Retinal pigment epithelial cell (primary cell): ENCODE measurements at regions not wholly inside any gene's neighbourhood (a gene's known extent, or its start where the extent isn't known, plus 50 kb on each side); places are given as distances from the start of the nearest gene placed in this dataset.

ENCODE experiments used
- DNase-seq: peaks from one replicate; pipeline ENCODE4 v3.0.0-alpha.2; 2010; ENCODE audit warnings: low read depth
- H3K4me3 ChIP-seq: 2 replicates; pipeline ENCODE4 v1.5.1; 2011; ENCODE audit warnings: mild to moderate bottlenecking, low read length, control low read depth, moderate library complexity
- TF ChIP-seq, protein P1 (sequence below): conservative IDR thresholded peaks from 2 replicates; pipeline ENCODE4 v1.5.1; 2011; ENCODE audit warnings: low read depth, low read length, control low read depth, inconsistent platforms

DNA sequence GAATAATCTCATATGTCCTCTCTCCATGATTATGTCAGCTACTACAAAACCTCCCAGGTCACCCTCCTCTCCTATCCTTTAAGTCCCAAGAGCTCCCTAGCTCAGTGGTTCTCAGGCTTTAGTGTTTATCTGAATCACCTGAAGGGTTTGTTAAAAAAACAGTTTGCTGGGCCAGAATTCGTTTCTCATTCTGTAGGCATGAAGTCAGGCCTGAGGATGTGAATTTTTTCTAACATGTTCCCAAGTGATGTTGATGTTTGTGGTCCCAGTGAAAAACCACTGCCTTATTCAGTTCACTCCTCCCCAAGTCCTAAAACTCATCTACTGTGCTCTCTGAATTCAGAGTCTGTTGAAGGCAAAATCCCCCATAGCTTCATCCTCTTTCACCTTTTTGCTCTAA is 241.4 kb downstream of the ETNK1 start:
- no peak for DNase-seq
- no peak overlapping the region for H3K4me3 ChIP-seq
- TF ChIP-seq, protein P1, sequence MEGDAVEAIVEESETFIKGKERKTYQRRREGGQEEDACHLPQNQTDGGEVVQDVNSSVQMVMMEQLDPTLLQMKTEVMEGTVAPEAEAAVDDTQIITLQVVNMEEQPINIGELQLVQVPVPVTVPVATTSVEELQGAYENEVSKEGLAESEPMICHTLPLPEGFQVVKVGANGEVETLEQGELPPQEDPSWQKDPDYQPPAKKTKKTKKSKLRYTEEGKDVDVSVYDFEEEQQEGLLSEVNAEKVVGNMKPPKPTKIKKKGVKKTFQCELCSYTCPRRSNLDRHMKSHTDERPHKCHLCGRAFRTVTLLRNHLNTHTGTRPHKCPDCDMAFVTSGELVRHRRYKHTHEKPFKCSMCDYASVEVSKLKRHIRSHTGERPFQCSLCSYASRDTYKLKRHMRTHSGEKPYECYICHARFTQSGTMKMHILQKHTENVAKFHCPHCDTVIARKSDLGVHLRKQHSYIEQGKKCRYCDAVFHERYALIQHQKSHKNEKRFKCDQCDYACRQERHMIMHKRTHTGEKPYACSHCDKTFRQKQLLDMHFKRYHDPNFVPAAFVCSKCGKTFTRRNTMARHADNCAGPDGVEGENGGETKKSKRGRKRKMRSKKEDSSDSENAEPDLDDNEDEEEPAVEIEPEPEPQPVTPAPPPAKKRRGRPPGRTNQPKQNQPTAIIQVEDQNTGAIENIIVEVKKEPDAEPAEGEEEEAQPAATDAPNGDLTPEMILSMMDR = no peak

DNA sequence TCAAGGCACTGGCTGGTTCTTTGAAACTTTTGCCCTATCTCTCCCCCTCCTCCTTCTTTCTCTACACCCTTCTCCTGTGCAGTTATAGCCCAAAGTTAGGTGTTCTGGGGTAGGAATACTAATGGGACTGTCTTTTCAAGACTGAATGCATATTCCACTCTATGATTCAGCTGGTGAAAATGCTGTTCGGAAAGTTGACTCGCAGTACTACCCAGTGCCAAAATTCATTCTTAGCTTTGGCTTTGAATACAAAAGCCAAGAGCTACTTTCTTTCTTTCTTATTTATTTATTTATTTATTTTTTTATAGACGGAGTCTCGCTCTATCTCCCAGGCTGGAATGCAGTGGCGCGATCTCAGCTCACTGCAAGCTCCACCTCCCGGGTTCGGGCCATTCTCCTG is 249.2 kb downstream of the ETNK1 start:
- TF ChIP-seq, protein P1 = no peak
- H3K4me3 ChIP-seq = no peak overlapping the region
- DNase-seq = no peak

DNA sequence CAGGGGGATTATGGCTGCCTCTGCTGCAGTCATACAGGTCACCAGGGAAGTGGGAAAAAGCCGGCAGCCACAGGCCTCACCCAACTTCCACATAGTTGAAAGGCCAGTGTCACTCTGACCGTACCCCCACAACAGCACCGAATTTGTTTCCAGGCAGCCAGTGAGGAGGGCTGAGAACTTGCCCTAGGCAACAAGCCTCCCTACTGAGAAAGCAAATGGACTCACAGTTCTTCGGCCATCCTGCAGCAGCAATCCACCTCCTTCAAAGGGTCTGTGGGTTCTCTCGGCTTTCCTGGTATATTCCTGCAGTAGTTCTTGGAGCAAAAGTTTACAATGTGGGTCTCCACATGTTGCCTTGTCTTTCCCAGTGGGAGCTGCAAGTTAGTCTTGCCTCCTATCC is 251.3 kb downstream of the ETNK1 start:
- TF ChIP-seq, protein P1 = no peak
- no peak for DNase-seq
- H3K4me3 ChIP-seq = no peak overlapping the region

DNA sequence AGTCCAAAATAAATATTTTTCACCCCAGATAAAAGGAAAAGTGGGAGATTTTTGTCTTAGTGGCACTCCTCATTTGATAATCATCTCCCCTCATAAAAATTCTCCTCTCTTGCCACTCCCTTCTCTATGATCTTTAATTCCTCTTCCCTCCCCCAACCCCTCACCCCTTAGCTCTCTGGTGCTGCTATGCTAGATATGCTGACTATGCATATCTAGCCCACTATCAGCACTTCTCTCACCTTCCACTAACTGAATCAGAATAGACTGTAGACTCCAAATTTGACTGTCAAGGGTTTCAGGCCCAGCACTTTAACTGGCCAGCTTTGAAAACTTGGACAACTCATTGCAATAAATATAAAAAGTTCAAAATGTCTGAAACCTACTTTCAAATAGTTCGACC is 254.2 kb downstream of the ETNK1 start:
- TF ChIP-seq, protein P1 = no peak
- H3K4me3 ChIP-seq = no peak overlapping the region
- no peak for DNase-seq

DNA sequence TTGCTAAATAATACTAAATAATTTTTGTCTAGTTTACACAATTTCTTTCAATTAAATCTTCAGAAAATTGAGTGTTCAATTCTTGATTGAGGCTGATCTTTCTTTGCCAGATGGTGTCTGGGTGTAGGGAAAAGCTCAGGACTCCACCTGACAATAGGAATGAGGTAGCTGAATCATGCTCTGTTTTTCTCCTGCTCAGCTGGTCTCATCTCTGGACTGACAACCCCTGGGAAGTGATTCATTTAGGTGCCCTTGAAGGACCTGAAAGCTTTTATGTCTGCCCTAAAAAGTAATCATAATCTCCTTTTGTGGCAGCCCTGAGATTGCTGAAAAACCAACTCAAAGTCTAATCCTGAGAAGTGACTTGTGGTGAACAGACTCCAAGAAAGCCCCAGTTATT is 255.4 kb downstream of the ETNK1 start:
- no peak overlapping the region for H3K4me3 ChIP-seq
- TF ChIP-seq, protein P1 = no peak
- DNase-seq = no peak

DNA sequence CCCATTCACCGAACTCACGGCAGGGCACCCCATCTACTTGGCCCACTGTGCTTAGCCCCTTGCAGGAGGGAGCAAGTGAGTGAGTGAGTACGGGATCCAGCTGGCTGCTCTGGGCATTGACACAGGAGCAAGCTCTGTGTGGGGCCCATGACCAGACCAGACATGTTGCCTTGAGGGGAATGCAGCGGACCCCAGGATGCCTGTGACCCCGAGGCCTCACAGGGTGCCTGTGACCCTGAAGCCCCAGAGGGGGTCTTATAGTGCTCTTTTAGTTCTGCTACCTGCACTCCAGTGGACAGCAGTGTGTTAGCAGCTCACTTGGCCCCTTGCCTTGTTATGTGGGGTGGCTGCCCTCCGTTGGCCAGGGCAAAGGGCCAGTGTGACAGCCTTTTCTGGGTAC is 255.8 kb downstream of the ETNK1 start:
- no peak overlapping the region for H3K4me3 ChIP-seq
- TF ChIP-seq, protein P1 = no peak
- DNase-seq = no peak

DNA sequence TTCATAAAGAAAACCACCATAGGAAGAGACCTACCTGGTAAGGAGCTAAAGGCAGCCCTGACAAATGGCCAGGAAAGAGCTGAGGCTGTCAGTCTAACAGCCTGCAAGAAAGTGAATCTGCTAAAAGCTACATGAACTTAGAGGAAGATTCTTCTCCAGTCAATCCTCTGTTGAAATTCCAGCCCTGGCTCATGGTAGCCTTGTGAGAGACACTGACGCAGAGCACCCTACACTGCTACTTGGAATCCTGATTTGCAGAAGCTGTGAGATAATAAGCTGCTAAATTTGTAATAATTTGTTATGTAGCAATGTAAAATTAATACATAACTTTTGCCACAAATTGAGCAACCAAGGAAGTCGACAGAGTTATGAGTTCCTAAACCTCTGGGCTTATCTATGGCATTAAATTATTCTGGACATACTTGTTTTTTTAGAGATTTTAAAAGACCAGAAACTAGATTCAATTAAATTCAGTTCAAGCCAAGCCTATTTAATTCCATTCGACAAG is 257.0 kb downstream of the ETNK1 start:
- TF ChIP-seq, protein P1 = no peak
- DNase-seq = no peak
- H3K4me3 ChIP-seq = no peak overlapping the region
